ENCODE measurements at regions not wholly inside any gene's neighbourhood (a gene's known extent, or its start where the extent isn't known, plus 50 kb on each side); places are given as distances from the start of the nearest gene placed in this dataset.

DNA sequence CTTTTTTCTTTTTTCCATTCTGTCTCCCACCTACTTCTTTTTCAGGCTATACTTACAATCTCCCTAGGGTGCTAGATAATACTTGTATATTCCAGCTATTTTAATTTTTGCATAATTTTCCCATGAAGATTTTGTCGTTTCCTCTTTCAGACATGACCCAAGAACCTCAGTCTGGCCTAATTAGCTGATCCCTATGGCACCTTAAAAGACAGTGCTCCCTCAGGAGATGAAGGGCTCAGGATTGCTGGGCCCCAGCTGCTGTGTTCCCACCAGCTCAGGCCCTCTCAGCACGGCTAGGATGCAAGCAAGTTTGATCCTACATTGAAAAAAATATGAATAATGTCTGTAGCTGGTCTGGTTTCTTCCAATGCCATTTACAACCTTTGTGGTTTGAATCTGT is 55.0 kb upstream of the RGS5 start:
- Histone ChIP-seq H3K36me3 (ENCODE audit: control insufficient read depth, insufficient read depth, low read length) (no peaks in the 10 kb centered on the region), H3K27me3 (ENCODE audit: control insufficient read depth, insufficient read depth, low read length) (no peaks in the 10 kb centered on the region), H3K4me3 (ENCODE audit: low read depth, low read length) (no peak overlapping the region)
- ChIA-PET CTCF (interaction anchor here (0.6 to 1.7 kb wide), 3 partner anchors 9 to 652 kb away, joined by 3 to 5 read pairs (median 4); no protein-coding TSS in a partner anchor), POLR2A (no interaction called here)
- TF ChIP-seq, protein P1, sequence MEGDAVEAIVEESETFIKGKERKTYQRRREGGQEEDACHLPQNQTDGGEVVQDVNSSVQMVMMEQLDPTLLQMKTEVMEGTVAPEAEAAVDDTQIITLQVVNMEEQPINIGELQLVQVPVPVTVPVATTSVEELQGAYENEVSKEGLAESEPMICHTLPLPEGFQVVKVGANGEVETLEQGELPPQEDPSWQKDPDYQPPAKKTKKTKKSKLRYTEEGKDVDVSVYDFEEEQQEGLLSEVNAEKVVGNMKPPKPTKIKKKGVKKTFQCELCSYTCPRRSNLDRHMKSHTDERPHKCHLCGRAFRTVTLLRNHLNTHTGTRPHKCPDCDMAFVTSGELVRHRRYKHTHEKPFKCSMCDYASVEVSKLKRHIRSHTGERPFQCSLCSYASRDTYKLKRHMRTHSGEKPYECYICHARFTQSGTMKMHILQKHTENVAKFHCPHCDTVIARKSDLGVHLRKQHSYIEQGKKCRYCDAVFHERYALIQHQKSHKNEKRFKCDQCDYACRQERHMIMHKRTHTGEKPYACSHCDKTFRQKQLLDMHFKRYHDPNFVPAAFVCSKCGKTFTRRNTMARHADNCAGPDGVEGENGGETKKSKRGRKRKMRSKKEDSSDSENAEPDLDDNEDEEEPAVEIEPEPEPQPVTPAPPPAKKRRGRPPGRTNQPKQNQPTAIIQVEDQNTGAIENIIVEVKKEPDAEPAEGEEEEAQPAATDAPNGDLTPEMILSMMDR (IDR thresholded peaks at IDR 0.05; ENCODE audit: insufficient read depth, low read depth, low read length): no peak
- no peak for DNase-seq (ENCODE audit: low read depth)

- no peak overlapping the region for H3K4me3 ChIP-seq (ENCODE audit: low read depth, low read length)
- no peak for DNase-seq (ENCODE audit: low read depth)
- POLR2A ChIA-PET: no interaction called here
- H3K27me3 ChIP-seq (ENCODE audit: control insufficient read depth, insufficient read depth, low read length): no peaks in the 10 kb centered on the region
- TF ChIP-seq, protein P1 (IDR thresholded peaks at IDR 0.05; ENCODE audit: insufficient read depth, low read depth, low read length): no peak
- H3K36me3 ChIP-seq (ENCODE audit: control insufficient read depth, insufficient read depth, low read length): no peaks in the 10 kb centered on the region
- CTCF ChIA-PET: interaction anchor here (0.6 to 1.7 kb wide), 4 partner anchors 9 to 652 kb away, joined by 3 to 5 read pairs (median 4); no protein-coding TSS in a partner anchor
Measured at GRCh38 chr1:163258181-163258580, 55.5 kb upstream of the RGS5 start.

GRCh38 chr1:163263818-163264655 is 57.7 kb upstream of the NUF2 start:
- no peak for DNase-seq (ENCODE audit: low read depth)
- ChIA-PET CTCF (no interaction called here), POLR2A (no interaction called here)
- TF ChIP-seq, protein P1 (IDR thresholded peaks at IDR 0.05; ENCODE audit: insufficient read depth, low read depth, low read length): no peak
- Histone ChIP-seq H3K4me3 (ENCODE audit: low read depth, low read length) (no peak overlapping the region), H3K27me3 (ENCODE audit: control insufficient read depth, insufficient read depth, low read length) (no peaks in the 10 kb centered on the region), H3K36me3 (ENCODE audit: control insufficient read depth, insufficient read depth, low read length) (no peaks in the 10 kb centered on the region)

DNA sequence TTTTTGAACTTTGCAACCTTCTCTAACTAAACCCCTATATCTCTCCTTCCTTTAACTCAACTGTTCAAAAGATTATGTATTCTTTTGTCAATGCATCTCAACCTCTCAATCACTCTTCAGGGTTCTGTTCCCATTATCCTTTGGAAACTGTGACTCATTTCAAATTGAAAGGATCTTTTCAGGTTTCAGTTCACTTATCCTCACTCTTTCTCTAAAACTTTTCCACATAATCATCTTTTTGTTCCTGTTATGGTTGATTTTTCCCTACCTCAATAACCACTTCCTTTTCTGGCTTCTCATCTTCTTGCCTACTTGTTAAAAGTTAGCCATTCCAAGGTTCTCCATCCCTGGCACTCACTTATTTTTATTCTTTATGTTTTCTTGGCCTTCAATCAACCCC is 56.2 kb upstream of the NUF2 start:
- no peak for DNase-seq (ENCODE audit: low read depth)
- Histone ChIP-seq H3K4me3 (ENCODE audit: low read depth, low read length) (no peak overlapping the region), H3K27me3 (ENCODE audit: control insufficient read depth, insufficient read depth, low read length) (no peaks in the 10 kb centered on the region), H3K36me3 (ENCODE audit: control insufficient read depth, insufficient read depth, low read length) (no peaks in the 10 kb centered on the region)
- TF ChIP-seq, protein P1 (IDR thresholded peaks at IDR 0.05; ENCODE audit: insufficient read depth, low read depth, low read length): no peak
- CTCF ChIA-PET: no interaction called here
- POLR2A ChIA-PET: no interaction called here

DNA sequence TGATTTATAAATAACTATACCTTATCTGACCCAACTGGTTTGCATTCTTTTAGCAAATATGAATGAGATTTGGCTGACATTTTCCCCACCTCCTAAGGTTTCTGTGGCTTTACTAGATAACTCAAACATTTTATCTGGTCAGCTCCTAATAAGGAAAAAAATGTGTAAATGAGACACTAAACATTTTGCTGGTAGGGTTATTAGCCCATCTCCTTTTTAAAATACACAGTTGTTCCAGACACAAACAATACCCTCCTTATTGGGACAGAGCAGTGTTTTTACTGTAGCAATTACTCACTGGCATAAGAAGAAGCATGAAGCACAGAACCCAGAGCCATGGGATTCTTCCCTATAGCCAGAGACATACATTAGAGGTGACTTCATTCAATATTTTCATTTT is 53.8 kb upstream of the NUF2 start:
- no peaks in the 10 kb centered on the region for H3K36me3 ChIP-seq (ENCODE audit: control insufficient read depth, insufficient read depth, low read length)
- H3K27me3 ChIP-seq (ENCODE audit: control insufficient read depth, insufficient read depth, low read length): no peaks in the 10 kb centered on the region
- CTCF ChIA-PET: interaction anchor here (0.7 to 1.2 kb wide), 2 partner anchors 17 to 1062 kb away, joined by 3 read pairs; no protein-coding TSS in a partner anchor
- no peak for DNase-seq (ENCODE audit: low read depth)
- POLR2A ChIA-PET: no interaction called here
- TF ChIP-seq, protein P1 (IDR thresholded peaks at IDR 0.05; ENCODE audit: insufficient read depth, low read depth, low read length): no peak
- no peak overlapping the region for H3K4me3 ChIP-seq (ENCODE audit: low read depth, low read length)
